SKM-1 treated with dmso at 0.1 percent for 144 hours (cell line): ENCODE measurements at regions not wholly inside any gene's neighbourhood (a gene's known extent, or its start where the extent isn't known, plus 50 kb on each side); places are given as distances from the start of the nearest gene placed in this dataset.

Experiments used
- DNase-seq: peaks from one replicate; lab custom pipeline; 2025; ENCODE audit not compliant: unreplicated experiment; lab: John Stamatoyannopoulos, UW

GRCh38 chr5:33361781-33362180 lies 79.0 kb upstream of the TARS1 start:
- no peak for DNase-seq

- DNase-seq, result no peak
Observed at GRCh38 chr5:33362915-33363314, 77.8 kb upstream of the TARS1 start.

- DNase-seq, result no peak
Observed at GRCh38 chr5:33363537-33363936, 77.2 kb upstream of the TARS1 start.

GRCh38 chr5:33364406-33364805 lies 76.4 kb upstream of the TARS1 start:
- no peak for DNase-seq

- DNase-seq, result no peak
Observed at GRCh38 chr5:33367416-33367815, 73.3 kb upstream of the TARS1 start.

GRCh38 chr5:33369485-33370465 lies 71.0 kb upstream of the TARS1 start:
- no peak for DNase-seq

GRCh38 chr5:33370466-33370859 lies 70.3 kb upstream of the TARS1 start:
- no peak for DNase-seq

- no peak for DNase-seq
Observed at GRCh38 chr5:33371660-33372059, 69.1 kb upstream of the TARS1 start.

- DNase-seq, result no peak
Observed at GRCh38 chr5:33372721-33373472, 67.9 kb upstream of the TARS1 start.

GRCh38 chr5:33375900-33376299 lies 64.9 kb upstream of the TARS1 start:
- no peak for DNase-seq

GRCh38 chr5:33379757-33380156 lies 61.0 kb upstream of the TARS1 start:
- DNase-seq, result peak; percentile 50

GRCh38 chr5:33381243-33381642 lies 59.5 kb upstream of the TARS1 start:
- DNase-seq, result no peak
